ENCODE measurements at regions not wholly inside any gene's neighbourhood (a gene's known extent, or its start where the extent isn't known, plus 50 kb on each side); places are given as distances from the start of the nearest gene placed in this dataset.

DNA sequence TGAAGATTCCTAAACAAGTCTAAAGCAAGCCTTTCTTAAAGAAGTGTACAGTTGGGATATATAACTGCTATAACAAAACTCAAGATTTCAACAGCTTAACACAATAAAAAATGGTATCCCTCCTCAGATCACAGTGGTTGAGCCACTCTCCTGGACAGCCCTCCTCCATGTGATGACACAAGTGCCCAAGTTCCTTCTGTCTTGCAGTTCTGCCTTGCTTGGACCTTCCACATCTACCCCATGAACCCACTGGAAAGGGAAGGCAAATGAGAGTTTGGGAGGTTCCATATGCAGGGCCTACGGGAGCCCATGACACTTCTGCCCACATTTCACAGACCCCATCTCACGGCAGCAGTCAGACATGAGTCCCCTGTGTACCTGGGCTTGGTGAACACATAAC is 659.2 kb downstream of the UQCRFS1 start:
- H3K36me3 ChIP-seq (ENCODE audit: control insufficient read depth in 2 of 2, insufficient read depth in 2 of 2, low read length in 1 of 2): no peaks in the 10 kb centered on the region
- H4K20me1 ChIP-seq (ENCODE audit: control insufficient read depth, insufficient read depth): no peaks in the 10 kb centered on the region
- ATAC-seq (no peak), DNase-seq (ENCODE audit: low read depth, low spot score) (no peak), FAIRE-seq (no peak)
- ChIA-PET POLR2A (interaction anchor here (1.2 kb wide), 1 partner anchor 9 kb away, joined by 3 read pairs; no protein-coding TSS in a partner anchor), CTCF (interaction anchor here (1.0 to 1.2 kb wide), 2 partner anchors 82 to 99 kb away, joined by 3 read pairs; no protein-coding TSS in a partner anchor), SMC1A (ENCODE audit: uncharacterized antibody, unreplicated experiment) (interaction anchor here (0.7 to 1.4 kb wide), 7 partner anchors 10 to 70 kb away, joined by 3 to 5 read pairs (median 3); no protein-coding TSS in a partner anchor), RAD21 (ENCODE audit: unreplicated experiment) (interaction anchor here (1.1 to 1.2 kb wide), 2 partner anchors 23 to 86 kb away, joined by 3 read pairs; no protein-coding TSS in a partner anchor)
- no peaks in the 10 kb centered on the region for H3K79me2 ChIP-seq (ENCODE audit: control insufficient read depth, insufficient read depth, low read length)
- no peak overlapping the region for H3K4me3 ChIP-seq
- 0% methylated on average over 2 of the region's 2 CpGs for WGBS (ENCODE audit: insufficient coverage, insufficient replicate concordance, low lambda C conversion rate, missing lambda C conversion rate)
- no peaks in the 10 kb centered on the region for H3K27me3 ChIP-seq (replicated peaks in 1 of 2; ENCODE audit: control insufficient read depth in 2 of 2, insufficient read depth in 2 of 2, low read length in 1 of 2)
- no peak overlapping the region for H3K9ac ChIP-seq (ENCODE audit: control insufficient read depth, insufficient read depth, low read length)
- H3K4me2 ChIP-seq (ENCODE audit: control insufficient read depth, insufficient read depth): no peak overlapping the region
- BruUV-seq (replicated peaks): no TSS peak
- H3K27ac ChIP-seq (ENCODE audit: control insufficient read depth, insufficient read depth): no peak overlapping the region
- in situ Hi-C loops (cut with MboI): no loop called here
- H3K9me3 ChIP-seq (replicated peaks; ENCODE audit: control insufficient read depth, insufficient read depth, low read length): no peaks in the 10 kb centered on the region; the same call in 2 of the 3 replicates
- H3K4me1 ChIP-seq (ENCODE audit: control insufficient read depth, insufficient read depth, low read length): no peaks in the 10 kb centered on the region
- intact Hi-C loops (cut with micrococcal nuclease; ENCODE audit: unreplicated experiment): no loop called here
- no peak overlapping the region for H2AFZ ChIP-seq (ENCODE audit: control insufficient read depth, low read depth, low read length)
- TF ChIP-seq EZH2 (IDR thresholded peaks at IDR 0.05; ENCODE audit: borderline replicate concordance, control insufficient read depth, low read depth, low read length): no peak
- no peak for TF ChIP-seq POU2F2 (IDR thresholded peaks at IDR 0.05; ENCODE audit: borderline replicate concordance, low read depth, low read length)
- TF ChIP-seq TAF1 (IDR thresholded peaks at IDR 0.05; ENCODE audit: borderline replicate concordance, low read depth, low read length): no peak
- TF ChIP-seq NR2C1 (IDR thresholded peaks at IDR 0.05): no peak
- TF ChIP-seq SMAD1 (IDR thresholded peaks at IDR 0.05; ENCODE audit: low read depth, partially characterized antibody): no peak
- TF ChIP-seq PAX5 (IDR thresholded peaks at IDR 0.05; ENCODE audit: borderline replicate concordance, low read depth, low read length): no peak
- TF ChIP-seq, protein P1, sequence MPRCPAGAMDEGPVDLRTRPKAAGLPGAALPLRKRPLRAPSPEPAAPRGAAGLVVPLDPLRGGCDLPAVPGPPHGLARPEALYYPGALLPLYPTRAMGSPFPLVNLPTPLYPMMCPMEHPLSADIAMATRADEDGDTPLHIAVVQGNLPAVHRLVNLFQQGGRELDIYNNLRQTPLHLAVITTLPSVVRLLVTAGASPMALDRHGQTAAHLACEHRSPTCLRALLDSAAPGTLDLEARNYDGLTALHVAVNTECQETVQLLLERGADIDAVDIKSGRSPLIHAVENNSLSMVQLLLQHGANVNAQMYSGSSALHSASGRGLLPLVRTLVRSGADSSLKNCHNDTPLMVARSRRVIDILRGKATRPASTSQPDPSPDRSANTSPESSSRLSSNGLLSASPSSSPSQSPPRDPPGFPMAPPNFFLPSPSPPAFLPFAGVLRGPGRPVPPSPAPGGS (IDR thresholded peaks at IDR 0.05; ENCODE audit: borderline replicate concordance, insufficient read depth, low read depth, low read length, poor library complexity, severe bottlenecking): no peak
- no peak for TF ChIP-seq ZNF274 (IDR thresholded peaks at IDR 0.05; ENCODE audit: insufficient read depth, insufficient read length)
- no peak for TF ChIP-seq EP300 (IDR thresholded peaks at IDR 0.05; ENCODE audit: borderline replicate concordance in 1 of 2, control insufficient read depth in 1 of 2, low read depth in 2 of 2, low read length in 2 of 2)
- no peak for TF ChIP-seq SUPT20H (IDR thresholded peaks at IDR 0.05; ENCODE audit: borderline replicate concordance, control insufficient read depth, low read depth, low read length)
- TF ChIP-seq CBFB (IDR thresholded peaks at IDR 0.05; ENCODE audit: low read depth): no peak
- TF ChIP-seq HSF1 (IDR thresholded peaks at IDR 0.05; ENCODE audit: low read depth, low read length): no peak
- no peak for TF ChIP-seq ETV6 (conservative IDR thresholded peaks at IDR 0.05 in 1 of 2, IDR thresholded peaks at IDR 0.05 in 1 of 2; ENCODE audit: borderline replicate concordance in 1 of 2, low read depth in 1 of 2)
- TF ChIP-seq HDAC6 (IDR thresholded peaks at IDR 0.05; ENCODE audit: unreplicated experiment): no peak
- TF ChIP-seq RAD51 (IDR thresholded peaks at IDR 0.05): no peak
- TF ChIP-seq, protein P2, sequence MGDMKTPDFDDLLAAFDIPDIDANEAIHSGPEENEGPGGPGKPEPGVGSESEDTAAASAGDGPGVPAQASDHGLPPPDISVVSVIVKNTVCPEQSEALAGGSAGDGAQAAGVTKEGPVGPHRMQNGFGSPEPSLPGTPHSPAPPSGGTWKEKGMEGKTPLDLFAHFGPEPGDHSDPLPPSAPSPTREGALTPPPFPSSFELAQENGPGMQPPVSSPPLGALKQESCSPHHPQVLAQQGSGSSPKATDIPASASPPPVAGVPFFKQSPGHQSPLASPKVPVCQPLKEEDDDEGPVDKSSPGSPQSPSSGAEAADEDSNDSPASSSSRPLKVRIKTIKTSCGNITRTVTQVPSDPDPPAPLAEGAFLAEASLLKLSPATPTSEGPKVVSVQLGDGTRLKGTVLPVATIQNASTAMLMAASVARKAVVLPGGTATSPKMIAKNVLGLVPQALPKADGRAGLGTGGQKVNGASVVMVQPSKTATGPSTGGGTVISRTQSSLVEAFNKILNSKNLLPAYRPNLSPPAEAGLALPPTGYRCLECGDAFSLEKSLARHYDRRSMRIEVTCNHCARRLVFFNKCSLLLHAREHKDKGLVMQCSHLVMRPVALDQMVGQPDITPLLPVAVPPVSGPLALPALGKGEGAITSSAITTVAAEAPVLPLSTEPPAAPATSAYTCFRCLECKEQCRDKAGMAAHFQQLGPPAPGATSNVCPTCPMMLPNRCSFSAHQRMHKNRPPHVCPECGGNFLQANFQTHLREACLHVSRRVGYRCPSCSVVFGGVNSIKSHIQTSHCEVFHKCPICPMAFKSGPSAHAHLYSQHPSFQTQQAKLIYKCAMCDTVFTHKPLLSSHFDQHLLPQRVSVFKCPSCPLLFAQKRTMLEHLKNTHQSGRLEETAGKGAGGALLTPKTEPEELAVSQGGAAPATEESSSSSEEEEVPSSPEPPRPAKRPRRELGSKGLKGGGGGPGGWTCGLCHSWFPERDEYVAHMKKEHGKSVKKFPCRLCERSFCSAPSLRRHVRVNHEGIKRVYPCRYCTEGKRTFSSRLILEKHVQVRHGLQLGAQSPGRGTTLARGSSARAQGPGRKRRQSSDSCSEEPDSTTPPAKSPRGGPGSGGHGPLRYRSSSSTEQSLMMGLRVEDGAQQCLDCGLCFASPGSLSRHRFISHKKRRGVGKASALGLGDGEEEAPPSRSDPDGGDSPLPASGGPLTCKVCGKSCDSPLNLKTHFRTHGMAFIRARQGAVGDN (IDR thresholded peaks at IDR 0.05): no peak
- no peak for TF ChIP-seq JUNB (IDR thresholded peaks at IDR 0.05)
